Transverse colon (tissue), 4 donors: ENCODE measurements at regions not wholly inside any gene's neighbourhood (a gene's known extent, or its start where the extent isn't known, plus 50 kb on each side); places are given as distances from the start of the nearest gene placed in this dataset.

Experiments
- EP300 ChIP-seq: sonication (generic); formaldehyde crosslinking; IDR thresholded peaks from one replicate; pipeline ENCODE4 v1.6.1; 2017; ENCODE audit warnings: antibody characterized with exemption, low read depth
- POLR2A ChIP-seq: fragments of 450-650 bp; IDR thresholded peaks from one replicate; pipeline ENCODE4 v1.6.1; 2016; ENCODE audit warnings: antibody characterized with exemption, mild to moderate bottlenecking, moderate library complexity
- POLR2AphosphoS5 ChIP-seq, 3 donors: sonication (generic); formaldehyde crosslinking; IDR thresholded peaks; one replicate each; pipeline ENCODE4 v1.6.1; 2016; ENCODE audit warnings: antibody characterized with exemption in 3 of 3
- TF ChIP-seq, protein P1 (sequence below), 5 experiments: fragments of 200-600 bp in 3 of 5; fragments of 450-650 bp in 2 of 5; sonication (generic) in 3 of 5; IDR thresholded peaks; 1 replicate in 2 of 5; 2 replicates in 3 of 5; pipeline ENCODE4 v1.5.1; 2016 to 2017; ENCODE audit warnings: antibody characterized with exemption in 5 of 5, inconsistent platforms in 3 of 5, mild to moderate bottlenecking in 2 of 5, moderate library complexity in 1 of 5

GRCh38 chr18:61194726-61195125, 138.5 kb upstream of the CDH20 start:
- TF ChIP-seq POLR2AphosphoS5 (IDR thresholded peaks at IDR 0.05) (no peak), POLR2A (no peak), EP300 (no peak)
- TF ChIP-seq, protein P1, sequence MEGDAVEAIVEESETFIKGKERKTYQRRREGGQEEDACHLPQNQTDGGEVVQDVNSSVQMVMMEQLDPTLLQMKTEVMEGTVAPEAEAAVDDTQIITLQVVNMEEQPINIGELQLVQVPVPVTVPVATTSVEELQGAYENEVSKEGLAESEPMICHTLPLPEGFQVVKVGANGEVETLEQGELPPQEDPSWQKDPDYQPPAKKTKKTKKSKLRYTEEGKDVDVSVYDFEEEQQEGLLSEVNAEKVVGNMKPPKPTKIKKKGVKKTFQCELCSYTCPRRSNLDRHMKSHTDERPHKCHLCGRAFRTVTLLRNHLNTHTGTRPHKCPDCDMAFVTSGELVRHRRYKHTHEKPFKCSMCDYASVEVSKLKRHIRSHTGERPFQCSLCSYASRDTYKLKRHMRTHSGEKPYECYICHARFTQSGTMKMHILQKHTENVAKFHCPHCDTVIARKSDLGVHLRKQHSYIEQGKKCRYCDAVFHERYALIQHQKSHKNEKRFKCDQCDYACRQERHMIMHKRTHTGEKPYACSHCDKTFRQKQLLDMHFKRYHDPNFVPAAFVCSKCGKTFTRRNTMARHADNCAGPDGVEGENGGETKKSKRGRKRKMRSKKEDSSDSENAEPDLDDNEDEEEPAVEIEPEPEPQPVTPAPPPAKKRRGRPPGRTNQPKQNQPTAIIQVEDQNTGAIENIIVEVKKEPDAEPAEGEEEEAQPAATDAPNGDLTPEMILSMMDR (IDR thresholded peaks at IDR 0.05): no peak
